ENCODE measurements at regions not wholly inside any gene's neighbourhood (a gene's known extent, or its start where the extent isn't known, plus 50 kb on each side); places are given as distances from the start of the nearest gene placed in this dataset.

DNA sequence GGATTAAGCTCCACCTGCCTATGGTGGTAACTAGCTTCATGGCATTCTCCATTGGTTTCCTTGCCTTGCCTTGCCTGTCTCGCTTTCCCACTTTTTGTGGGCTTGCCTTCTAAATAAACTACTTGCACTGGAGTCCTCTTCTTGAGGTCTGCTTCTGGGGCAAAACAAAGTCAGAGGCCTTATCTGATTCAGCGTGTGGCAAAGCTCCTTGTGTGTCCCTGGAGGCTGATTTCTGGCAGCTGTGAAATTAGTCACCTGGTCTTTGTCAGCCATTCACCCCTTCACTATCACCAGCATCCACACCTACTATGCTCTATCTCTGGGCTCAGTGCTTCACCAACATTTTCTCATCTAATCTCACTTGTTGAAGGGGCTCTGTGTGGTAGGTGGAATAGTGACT is 176.2 kb downstream of the SEC61B start:
- no peak overlapping the region for H3K27ac Mint-ChIP-seq
- no peak for TF ChIP-seq CTCF (IDR thresholded peaks at IDR 0.05)
- DNase-seq: no peak
- H3K36me3 Mint-ChIP-seq (ENCODE audit: low read depth): no peaks in the 10 kb centered on the region
- no peaks in the 10 kb centered on the region for H3K9me3 Mint-ChIP-seq
- ATAC-seq (ENCODE audit: low read depth): no peak
- H3K27me3 Mint-ChIP-seq: no peaks in the 10 kb centered on the region
- no peaks in the 10 kb centered on the region for H3K4me1 Mint-ChIP-seq
- intact Hi-C loops (cut with micrococcal nuclease): no loop called here
- CTCF ChIA-PET: no interaction called here
- POLR2A ChIA-PET: no interaction called here
- H3K4me3 Mint-ChIP-seq: no peak overlapping the region

DNA sequence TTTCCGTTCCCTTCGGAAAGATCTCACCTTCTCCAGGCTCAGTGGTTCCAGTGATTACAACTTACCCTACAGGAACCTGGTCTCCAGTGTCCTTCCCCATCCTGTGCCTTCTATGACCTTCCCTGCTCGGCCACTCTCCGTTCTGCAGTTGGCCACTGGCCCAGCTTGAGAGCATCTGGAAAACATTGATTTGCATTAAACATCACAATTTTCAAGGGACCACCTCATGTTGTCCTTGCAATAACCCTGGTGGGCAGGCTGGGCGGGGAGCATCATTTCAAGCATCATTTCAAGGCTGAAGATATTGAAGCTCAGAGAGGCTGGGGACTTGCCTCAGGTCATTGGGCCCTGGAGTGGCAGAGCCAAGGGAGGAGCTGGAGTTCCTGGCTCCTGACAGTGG is 177.4 kb downstream of the SEC61B start:
- H3K4me1 Mint-ChIP-seq: no peaks in the 10 kb centered on the region
- no peaks in the 10 kb centered on the region for H3K9me3 Mint-ChIP-seq
- CTCF ChIA-PET: no interaction called here
- no peak for TF ChIP-seq CTCF (IDR thresholded peaks at IDR 0.05)
- H3K4me3 Mint-ChIP-seq: no peak overlapping the region
- DNase-seq (no peak), ATAC-seq (ENCODE audit: low read depth) (no peak)
- POLR2A ChIA-PET: no interaction called here
- H3K27me3 Mint-ChIP-seq: no peaks in the 10 kb centered on the region
- H3K27ac Mint-ChIP-seq: no peak overlapping the region
- H3K36me3 Mint-ChIP-seq (ENCODE audit: low read depth): no peaks in the 10 kb centered on the region
- intact Hi-C loops (cut with micrococcal nuclease): no loop called here

DNA sequence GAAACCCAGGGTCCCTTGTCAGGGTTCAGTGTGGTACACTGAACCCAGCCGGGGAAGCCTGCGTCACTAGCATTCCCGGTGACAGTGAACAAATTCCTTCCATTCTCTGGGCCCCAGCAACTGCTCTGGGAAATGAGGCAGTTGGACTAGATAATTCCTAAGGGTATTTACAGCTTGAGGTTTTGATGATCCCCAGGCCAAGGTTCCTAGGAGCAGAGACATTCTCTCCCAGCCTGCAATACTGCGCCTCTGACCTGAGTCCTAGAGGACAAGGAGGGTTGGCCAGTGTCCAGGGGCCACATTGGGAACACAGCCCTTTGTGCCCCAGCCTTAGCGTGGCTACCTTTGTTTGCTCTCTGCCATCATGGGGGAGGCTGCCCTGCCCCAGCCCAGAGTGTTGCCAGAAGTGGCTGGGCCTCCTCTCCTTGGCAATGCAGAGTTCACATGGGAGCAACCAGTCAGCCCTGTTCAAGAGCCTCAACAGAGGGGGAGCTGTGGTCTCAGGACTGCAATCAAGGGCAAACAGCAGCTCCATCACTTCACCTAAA is 178.2 kb downstream of the SEC61B start:
- H3K9me3 Mint-ChIP-seq: no peaks in the 10 kb centered on the region
- POLR2A ChIA-PET: no interaction called here
- no peak for DNase-seq
- no peak overlapping the region for H3K27ac Mint-ChIP-seq
- H3K4me1 Mint-ChIP-seq: no peaks in the 10 kb centered on the region
- no peaks in the 10 kb centered on the region for H3K36me3 Mint-ChIP-seq (ENCODE audit: low read depth)
- H3K4me3 Mint-ChIP-seq: no peak overlapping the region
- intact Hi-C loops (cut with micrococcal nuclease): no loop called here
- no peak for ATAC-seq (ENCODE audit: low read depth)
- no peak for TF ChIP-seq CTCF (IDR thresholded peaks at IDR 0.05)
- no peaks in the 10 kb centered on the region for H3K27me3 Mint-ChIP-seq
- CTCF ChIA-PET: no interaction called here

- no peak for TF ChIP-seq CTCF (IDR thresholded peaks at IDR 0.05)
- DNase-seq (no peak), ATAC-seq (ENCODE audit: low read depth) (no peak)
- Mint-ChIP-seq H3K4me3 (no peak overlapping the region), H3K9me3 (no peaks in the 10 kb centered on the region), H3K27me3 (no peaks in the 10 kb centered on the region), H3K4me1 (no peaks in the 10 kb centered on the region), H3K36me3 (ENCODE audit: low read depth) (no peaks in the 10 kb centered on the region), H3K27ac (no peak overlapping the region)
- intact Hi-C loops (cut with micrococcal nuclease): no loop called here
- ChIA-PET CTCF (no interaction called here), POLR2A (no interaction called here)
Measured at GRCh38 chr9:99401680-99402504, 179.8 kb downstream of the SEC61B start.

GRCh38 chr9:99403371-99403770 is 181.3 kb downstream of the SEC61B start:
- Mint-ChIP-seq H3K27me3 (no peaks in the 10 kb centered on the region), H3K9me3 (no peaks in the 10 kb centered on the region), H3K36me3 (ENCODE audit: low read depth) (no peaks in the 10 kb centered on the region), H3K4me3 (no peak overlapping the region), H3K27ac (no peak overlapping the region), H3K4me1 (no peaks in the 10 kb centered on the region)
- intact Hi-C loops (cut with micrococcal nuclease): no loop called here
- ChIA-PET POLR2A (no interaction called here), CTCF (no interaction called here)
- ATAC-seq (ENCODE audit: low read depth) (no peak), DNase-seq (no peak)
- no peak for TF ChIP-seq CTCF (IDR thresholded peaks at IDR 0.05)

Measured in activated B cell treated with CpG ODN at 0.5 μM for 24 hours (primary cell).